ENCODE measurements at regions not wholly inside any gene's neighbourhood (a gene's known extent, or its start where the extent isn't known, plus 50 kb on each side); places are given as distances from the start of the nearest gene placed in this dataset.

DNA sequence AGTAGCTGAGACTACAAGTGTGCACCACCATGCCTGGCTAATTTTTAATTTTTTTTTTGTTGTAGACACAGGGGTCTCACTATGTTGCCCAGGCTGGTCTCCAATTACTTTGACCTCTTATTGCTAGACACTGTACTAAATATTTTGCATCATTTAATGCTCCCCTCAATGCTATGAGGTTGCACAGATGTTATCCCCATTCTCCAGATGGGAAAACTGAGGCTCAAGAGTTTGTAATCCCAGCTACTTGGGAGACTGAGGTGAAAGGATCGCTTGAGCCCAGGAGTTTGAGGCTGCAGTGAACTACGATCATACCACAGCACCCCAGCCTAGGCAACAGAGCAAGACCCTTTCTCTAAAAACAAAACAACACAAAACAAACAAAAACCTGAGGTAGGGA lies 443.3 kb upstream of the C16orf82 start:
- TF ChIP-seq, protein P1, sequence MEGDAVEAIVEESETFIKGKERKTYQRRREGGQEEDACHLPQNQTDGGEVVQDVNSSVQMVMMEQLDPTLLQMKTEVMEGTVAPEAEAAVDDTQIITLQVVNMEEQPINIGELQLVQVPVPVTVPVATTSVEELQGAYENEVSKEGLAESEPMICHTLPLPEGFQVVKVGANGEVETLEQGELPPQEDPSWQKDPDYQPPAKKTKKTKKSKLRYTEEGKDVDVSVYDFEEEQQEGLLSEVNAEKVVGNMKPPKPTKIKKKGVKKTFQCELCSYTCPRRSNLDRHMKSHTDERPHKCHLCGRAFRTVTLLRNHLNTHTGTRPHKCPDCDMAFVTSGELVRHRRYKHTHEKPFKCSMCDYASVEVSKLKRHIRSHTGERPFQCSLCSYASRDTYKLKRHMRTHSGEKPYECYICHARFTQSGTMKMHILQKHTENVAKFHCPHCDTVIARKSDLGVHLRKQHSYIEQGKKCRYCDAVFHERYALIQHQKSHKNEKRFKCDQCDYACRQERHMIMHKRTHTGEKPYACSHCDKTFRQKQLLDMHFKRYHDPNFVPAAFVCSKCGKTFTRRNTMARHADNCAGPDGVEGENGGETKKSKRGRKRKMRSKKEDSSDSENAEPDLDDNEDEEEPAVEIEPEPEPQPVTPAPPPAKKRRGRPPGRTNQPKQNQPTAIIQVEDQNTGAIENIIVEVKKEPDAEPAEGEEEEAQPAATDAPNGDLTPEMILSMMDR (IDR thresholded peaks at IDR 0.05) = no peak
- TF ChIP-seq EZH2 (IDR thresholded peaks at IDR 0.05) = no peak
- no peak for TF ChIP-seq EZH2phosphoT487 (IDR thresholded peaks at IDR 0.05)
